GM19043 (cell line): ENCODE measurements at regions not wholly inside any gene's neighbourhood (a gene's known extent, or its start where the extent isn't known, plus 50 kb on each side); places are given as distances from the start of the nearest gene placed in this dataset.

Experiments
- ATAC-seq: cut with Tn5 transposase; IDR thresholded peaks from one replicate; pipeline ENCODE4 v1.9.1; 2021; ENCODE audit warnings: low read depth; ENCODE audit not compliant: unreplicated experiment

DNA sequence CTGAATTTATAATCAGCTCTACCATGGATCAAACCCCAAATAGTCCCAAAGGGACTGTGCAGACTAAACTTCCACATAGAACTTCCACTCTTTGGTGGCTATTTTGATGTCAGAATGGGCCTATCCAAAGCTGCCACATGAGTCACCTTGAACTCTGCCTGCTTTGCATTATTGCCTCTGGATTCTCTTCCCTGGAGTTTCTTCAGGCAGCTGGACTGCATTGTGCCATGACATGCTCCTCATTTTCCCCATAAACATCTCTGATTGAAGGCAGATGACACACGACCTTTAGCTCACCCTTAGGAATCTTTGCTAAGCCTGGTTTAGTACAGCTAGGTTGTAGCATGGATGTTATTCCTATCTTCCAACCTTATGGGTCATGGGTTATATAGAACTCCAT is 251.7 kb downstream of the FZD1 start:
- ATAC-seq = no peak

DNA sequence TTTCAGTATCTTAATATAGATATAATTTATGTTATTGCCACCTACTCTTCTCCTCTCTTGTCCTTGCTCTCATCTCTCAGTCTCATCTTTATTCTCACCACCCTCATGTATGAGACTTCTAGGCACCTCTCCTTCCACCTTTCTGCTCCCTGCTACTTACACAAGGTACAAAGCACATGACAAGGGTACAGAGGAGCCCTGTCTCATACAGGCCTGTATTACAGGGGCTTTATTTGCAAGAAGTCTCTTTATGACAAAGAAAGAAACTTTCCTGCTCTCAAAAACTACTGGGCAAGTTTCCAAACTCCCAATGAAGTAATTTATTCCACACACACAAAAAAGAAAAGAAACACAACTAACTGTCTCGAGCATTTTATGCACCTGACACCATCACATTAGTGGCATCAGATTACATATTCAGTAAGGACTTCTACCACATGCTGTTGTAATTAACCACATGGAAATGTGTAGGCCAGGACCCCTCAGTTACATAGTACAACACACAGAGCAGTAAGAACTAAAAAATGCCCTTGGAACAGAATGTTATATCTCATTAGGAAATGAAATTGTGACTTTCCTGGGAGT is 253.1 kb downstream of the FZD1 start:
- no peak for ATAC-seq

DNA sequence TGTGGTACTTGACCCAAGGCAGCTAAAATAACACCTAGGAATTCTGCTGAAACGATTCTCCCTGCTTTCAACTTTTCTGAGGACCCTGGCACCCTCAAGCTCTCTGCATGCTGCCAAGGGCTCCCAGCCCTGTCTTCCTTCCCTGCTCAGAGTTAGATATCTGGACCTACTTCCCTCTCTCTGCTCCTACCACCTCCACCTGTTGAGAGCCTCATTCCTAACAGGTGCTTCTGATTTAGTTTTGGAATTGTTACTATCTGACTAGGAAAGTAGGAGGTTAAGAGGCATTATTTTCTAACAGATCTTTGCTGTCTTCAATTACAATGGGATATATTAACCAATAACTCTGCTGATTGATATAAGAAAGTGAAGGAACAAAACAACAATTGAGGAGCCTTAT is 253.8 kb downstream of the FZD1 start:
- ATAC-seq = no peak

DNA sequence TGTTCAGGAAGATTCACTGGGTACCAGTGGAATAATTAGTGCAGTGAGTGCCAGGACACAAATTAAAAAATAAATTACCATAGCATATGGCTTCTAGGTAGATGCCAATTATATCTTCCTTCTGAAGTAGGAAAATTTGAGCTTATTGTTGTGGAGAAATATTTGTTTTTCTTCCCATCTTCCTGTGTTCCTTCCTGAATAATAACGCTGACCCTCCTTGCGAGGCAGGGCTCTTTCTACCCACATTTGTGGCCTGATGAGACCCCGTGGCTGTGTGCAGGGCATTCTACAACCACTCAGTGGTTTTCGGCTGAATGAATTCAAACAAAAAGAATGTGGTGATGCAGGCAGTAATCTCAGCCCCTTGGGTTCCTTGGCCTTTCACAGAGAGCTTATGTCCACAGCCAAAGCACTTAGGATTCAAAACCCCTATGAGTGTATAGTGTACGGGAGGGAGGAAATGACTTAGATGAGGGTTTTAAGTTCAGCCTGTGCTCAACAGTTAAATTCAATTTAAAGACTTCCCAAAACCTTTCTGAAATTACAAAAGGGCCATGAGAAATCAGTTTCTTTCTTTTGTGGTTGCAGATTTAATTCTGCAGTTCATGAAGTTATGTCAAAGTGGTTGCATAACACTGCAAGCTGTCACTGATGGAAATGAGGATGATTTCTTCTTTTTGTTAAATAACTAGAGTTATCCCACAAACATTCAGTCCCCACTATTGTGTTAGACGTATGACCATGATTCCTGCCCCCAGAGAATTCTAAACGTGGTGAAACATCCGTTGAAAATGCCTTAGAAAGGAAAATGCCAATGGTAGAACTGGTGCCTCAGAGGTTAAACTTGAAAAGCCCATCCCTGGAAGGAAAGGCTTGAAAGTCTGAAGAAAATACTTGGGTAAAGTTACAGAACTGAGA is 255.3 kb downstream of the FZD1 start:
- no peak for ATAC-seq

DNA sequence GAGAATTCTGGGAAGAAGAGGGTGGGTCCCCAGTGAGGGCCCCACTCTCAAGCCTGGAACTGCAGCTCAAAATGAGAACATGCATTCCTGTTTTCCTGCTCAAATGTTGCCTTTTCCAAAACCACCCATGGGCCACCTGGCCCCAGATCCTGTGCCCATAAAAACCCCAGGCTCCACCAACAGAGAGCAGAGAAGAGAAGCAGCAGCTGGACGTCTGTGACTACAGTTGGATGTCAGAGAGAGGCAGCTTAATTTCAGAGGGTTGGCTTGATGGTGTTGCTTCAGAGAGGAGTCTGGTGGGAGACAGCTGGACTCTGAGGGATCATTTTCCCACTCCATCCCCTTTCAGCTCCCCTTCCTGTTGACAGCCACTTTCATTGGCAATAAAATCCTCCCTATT is 256.4 kb downstream of the FZD1 start:
- no peak for ATAC-seq

DNA sequence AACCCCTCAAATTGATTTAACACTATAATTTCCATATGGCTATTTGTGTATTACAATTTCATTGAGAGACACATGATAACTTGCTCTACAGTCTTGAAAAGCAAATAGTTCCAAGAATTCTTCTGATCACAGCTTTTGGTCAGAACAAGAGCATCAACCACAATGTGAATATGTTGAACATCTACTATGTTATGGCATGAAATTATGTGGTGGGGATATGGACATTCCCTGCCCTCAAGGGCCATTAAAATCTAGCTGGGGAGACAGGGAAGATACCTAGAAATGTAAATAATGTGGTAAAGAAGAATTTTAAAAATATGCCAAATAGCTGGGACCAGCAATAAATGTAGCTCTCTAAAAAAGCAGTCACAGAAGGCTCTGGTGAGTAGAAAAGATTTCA is 262.2 kb downstream of the FZD1 start:
- ATAC-seq = no peak

DNA sequence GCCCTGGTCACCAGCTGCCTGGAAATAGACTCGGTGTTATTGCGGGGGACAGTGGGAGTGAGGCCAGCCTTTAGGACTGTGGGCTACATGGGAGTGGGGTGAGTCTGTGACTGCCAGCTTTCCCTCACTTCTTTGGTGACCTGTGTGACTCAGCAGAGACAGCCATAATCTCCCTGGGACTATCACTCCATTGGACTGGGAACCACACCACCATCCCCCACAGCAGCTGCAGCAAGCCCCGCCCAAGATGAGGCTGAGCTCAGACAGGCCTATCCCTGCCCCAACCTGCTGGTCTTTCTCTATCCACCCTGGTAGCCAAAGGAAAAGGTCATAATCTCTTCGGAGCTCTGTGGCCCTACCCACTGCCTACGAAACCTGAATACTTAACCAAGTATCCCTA is 263.2 kb downstream of the FZD1 start:
- no peak for ATAC-seq

DNA sequence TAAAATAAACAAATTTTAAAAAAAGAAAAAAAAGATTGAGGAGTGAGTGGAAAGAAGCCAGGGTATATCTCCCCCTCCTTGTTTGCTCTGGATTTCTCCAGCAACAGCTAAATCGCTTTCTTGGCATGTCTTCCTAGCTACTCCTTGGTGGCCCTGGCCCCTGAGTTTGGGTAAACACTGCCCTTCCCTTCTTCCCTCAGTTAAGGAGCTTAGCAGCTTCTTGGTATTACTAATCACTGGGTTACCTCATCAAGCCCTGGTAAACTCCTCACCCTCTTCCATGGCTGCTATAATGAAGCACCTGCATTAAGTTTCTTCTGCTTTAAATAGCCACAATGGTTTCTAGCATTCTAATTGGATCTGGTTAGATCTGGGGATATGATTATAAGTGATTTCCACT is 269.8 kb downstream of the FZD1 start:
- no peak for ATAC-seq

DNA sequence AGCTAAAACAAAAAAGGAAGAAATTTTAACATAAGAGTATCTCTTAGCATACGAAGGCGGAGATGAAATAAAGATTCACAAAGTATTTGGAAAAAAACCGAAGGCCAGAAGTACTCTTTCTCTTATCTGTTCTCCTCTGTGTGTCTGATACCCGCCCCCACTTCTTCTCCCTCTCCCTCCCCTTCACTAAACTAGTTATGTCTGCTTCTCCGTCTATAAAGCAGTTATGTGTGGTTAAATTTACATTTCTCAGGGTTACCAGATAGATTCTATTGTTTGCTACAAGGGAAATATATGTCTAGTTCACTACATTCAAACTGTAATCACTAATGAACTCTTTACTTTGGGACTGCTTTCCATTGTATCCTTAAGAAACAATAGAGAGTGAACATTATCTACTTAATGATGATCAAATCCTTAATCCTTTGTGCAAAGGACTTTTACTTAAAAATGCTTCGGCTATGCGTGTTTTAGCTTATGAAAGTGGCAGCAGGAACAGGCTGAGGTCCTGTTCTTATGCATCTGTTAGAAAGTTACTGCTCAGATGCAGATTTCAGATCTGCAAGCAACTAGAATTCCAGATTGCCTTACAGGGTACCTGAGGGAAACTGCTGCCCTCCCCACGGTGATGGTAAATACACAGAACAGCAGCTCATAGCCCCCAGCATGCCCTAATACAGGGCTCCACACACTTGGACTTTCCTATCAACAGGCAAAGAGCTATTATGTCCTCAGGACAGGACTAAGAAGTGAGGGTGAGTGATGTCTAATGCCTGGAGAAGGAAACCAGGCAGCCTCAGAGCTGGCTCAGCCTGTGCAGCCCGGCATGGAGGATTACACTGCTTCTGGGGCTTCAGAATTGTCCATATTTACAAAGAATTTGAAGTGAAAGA is 273.3 kb downstream of the FZD1 start:
- no peak for ATAC-seq

DNA sequence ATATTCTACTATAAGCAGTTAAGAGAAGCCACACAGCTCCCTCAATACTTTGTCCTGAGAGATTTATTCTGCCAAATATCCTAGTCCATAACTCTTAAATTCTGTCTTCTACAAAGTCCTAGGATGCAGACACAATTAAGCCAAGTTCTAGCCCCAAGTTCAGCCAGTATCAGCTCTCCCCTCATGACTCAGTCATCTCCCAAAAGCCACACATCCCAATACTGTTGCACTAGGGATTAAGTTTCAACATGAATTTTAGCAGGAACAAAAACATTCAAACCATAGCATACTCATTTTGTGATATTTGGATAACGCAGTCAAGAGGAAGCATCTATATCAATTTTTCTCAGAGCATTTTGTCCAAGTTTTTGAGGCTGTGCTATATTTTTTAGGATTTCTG is 277.4 kb downstream of the FZD1 start:
- no peak for ATAC-seq

DNA sequence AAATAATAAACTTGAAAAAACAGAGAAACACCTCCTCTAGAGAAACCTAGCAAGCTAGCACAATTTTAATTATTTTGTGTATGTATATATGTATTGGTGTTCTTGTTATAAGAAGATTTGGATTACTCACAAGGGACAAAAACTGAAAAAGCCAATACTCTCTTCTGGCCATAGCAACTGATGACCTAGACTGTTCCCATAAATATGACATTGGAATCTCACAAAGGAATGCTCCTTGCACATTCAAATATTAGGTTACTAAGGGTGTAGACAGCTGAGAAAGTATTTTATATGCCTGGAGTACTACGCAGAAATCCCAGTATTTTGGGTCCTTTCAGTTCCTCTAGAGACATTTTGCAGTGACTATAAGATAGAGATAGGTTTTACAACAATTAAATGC is 279.4 kb downstream of the FZD1 start:
- no peak for ATAC-seq

DNA sequence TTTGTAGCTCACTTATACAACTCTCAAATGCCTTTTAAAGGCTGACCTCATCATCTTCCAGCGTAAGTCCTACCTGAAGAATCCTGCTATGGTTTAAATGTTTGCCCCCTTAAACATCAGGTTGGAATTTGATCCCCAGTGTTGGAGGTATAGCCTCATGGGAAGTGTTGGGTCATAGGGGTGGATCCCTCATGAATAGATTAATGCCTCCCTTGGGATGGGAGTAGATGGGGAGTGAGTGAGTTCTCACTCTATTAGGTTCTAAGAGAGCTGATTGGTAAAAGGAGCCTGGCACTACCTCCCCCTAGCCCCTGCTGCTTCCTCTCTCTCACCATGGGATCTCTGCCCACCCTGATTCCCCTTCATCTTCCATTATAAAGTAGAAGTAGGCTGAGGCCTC is 285.6 kb downstream of the FZD1 start:
- ATAC-seq = no peak

DNA sequence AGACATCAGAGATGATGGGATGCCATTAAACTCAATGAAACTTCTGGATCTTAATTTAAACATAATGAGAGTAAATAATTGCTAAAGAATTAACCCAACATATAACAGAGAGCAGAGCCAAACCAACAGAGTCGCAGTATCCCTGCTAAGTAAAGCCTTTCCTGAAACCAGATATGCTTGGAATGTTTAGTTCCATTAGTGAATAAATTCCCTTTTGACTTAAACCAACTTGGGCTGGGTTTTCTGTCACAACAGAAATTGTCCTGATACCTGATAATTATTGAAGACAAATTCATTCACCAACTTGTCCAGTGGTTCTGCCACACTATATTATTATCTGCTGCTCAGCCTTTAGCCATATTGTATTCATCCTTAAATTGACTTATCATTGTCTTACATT is 286.7 kb downstream of the FZD1 start:
- ATAC-seq = no peak

DNA sequence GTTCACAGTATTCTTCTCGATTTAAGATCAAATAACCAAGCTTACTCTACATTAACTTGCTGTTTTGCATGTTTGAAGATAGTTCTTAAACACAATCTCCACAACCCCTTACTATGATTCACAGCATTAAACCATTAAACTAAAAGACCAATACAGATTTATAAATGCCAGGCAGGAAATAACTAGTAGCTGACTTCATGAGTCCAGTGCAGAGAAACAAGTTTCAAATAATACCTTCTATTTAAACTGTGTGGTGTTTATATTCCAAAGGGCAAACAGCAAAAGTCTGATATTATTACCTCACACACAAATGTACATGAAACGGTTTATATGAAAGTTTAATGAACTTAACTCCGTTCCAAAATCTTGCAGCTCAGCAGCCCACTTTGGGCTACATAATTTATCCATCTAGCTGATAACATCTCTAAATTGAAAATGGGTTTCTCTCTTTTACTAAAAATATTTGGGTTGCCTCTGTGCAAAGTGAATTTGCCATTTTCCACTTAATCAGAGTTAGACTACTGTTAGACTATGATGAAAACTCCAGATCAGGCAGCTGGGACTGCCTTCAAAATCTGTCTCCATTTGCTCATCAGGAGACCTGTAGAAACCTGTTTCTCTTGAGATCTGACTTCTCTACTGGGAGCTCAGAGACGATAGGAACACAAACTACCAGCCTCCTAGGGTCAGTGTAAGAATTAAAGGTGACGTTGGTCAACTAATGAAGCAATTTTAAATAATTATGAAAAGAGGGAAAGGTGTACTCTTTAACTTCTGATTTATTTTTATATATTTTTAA is 287.3 kb downstream of the FZD1 start:
- ATAC-seq = no peak

DNA sequence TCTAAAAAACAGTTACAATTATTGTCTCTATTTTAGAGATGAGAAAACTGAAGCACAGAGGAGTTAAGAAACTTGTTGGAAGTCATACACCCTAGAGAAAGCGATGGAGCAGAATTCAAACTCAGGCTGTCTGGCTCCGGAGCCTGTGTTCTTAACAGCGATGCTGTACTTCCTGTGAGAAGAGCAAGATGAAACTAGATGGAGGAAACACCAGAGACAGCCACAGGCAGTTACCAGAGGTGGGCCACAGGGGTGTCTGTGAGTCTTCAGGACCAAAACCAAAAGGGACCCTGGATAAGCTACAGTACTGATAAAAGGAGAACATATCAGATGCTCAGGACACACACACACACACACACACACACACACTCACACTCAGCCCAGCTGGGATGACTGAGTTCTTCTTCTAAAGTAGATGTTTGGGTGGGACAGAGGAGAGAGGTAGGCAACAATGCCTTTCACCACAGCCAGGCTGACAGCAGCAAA is 289.2 kb downstream of the FZD1 start:
- ATAC-seq = no peak

DNA sequence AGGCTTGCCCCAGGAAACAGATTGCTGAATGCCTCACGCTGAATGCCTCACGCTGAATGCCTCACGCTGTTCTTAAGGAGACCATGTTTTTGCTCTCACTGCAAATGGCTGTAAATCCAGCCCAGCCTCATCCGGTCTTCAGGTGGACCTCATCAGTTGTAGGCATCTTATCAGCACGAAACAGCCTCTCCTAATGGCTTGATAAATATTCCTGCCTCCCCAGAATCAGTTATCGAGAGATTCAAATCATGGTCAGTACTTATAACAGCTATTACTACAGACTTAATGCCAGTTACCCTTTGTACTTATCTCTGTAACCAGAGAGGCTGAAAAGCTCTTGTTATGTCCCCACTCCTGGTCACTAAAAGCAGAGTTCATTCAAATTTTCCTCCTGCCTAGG is 290.6 kb downstream of the FZD1 start:
- no peak for ATAC-seq

DNA sequence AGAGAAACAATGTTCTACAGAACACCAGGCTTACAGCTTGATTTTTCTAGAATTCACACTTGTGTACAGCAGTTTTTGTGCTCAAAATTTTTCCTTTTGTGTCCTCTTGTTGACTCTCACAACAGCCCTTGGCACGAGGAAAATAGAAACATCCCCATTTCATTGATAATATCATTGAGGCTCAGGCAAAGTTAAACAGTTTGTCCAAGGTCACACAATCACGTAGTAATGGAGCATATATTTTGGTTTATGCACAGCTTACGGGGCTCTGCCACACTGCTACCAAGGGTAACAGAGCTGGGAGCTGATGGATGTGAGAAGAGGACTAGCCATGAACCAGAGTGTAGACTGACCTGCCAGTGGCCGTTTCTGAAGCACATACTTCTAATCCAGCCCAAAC is 292.0 kb downstream of the FZD1 start:
- ATAC-seq = no peak

DNA sequence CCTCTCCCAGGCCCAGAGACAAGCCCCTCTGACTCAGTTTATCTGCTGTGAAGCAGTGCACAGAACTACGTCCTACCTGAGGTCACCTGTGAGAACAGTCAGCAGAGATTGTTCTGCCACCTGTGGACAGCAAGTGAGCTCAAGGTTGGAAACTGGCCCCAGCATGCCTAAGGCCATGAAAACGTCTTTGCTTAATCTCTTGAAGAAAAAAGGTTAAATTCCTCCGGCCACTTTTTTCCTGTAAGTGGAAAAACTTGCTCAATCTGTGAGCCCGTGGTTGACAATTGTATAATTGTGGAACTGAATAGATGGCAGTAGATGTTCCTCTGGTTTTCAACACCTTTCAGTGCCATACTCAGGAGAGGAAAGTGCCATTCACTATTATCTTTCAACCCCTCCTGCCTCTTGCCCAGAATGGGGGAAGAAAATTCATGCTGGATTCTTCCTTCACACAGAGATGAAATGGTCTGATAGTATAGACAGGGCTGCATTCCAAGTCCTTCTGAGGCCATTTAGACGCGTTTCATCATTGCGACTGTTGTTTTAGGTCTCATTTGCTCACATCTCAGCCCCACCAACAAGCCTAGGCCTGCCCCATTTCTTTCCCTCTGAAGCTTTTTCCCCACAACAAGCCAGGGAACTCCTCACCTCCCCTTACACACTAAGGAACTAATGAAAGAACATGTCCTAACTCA is 292.9 kb downstream of the FZD1 start:
- ATAC-seq = no peak

DNA sequence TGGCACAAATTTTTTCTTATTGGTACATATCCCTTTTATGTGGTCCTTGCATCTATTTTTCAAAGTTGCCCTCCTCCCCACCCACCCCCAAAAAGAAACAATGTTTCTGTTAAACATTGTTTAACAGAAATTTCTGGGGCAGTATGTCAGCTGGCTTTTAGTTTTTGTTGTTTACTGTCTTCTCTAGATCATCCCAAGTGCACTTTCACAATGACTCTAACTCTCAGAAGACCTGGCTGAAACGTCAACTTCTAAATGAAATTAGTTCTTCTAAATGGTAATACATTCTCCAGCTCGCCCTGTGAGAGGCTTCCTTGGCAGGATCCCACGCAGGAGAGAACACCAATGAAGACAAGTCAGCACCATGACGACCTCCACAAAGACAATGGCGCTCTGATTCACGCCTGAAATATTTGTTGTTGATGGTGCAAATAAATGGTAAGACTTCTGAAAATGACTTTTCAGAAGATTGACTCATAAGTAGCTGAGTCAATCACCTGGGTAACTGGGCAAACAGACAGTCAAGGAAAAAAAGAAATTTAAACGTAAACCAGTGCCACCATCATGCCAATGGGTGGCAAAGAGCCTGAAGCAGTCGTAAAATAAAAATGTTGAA is 293.7 kb downstream of the FZD1 start:
- peak; percentile 83 for ATAC-seq
